OCI-LY1 (cell line): ENCODE measurements at regions not wholly inside any gene's neighbourhood (a gene's known extent, or its start where the extent isn't known, plus 50 kb on each side); places are given as distances from the start of the nearest gene placed in this dataset.

ENCODE experiments used
- H2AFZ ChIP-seq: fragments of 200-600 bp; sonication (generic), shearing (Covaris generic); 2 replicates; pipeline ENCODE4 v1.6.0; 2014; ENCODE audit warnings: antibody characterized with exemption, mild to moderate bottlenecking, low read length
- H3F3A ChIP-seq: fragments of 200-600 bp; sonication (generic), shearing (Covaris generic); 2 replicates; pipeline ENCODE4 v1.6.0; 2014; ENCODE audit warnings: mild to moderate bottlenecking, antibody characterized with exemption, low read length, moderate library complexity; ENCODE audit not compliant: insufficient read depth
- H3K27ac ChIP-seq: fragments of 200-600 bp; sonication (generic); 2 replicates; pipeline ENCODE4 v1.5.1; 2014; ENCODE audit warnings: low read length, mixed run types, mild to moderate bottlenecking, low read depth; ENCODE audit not compliant: poor library complexity, severe bottlenecking
- H3K27me3 ChIP-seq: fragments of 200-600 bp; sonication (generic); 2 replicates; pipeline ENCODE4 v1.6.0; 2014; ENCODE audit warnings: antibody characterized with exemption, mild to moderate bottlenecking, low read length, moderate library complexity; ENCODE audit not compliant: insufficient read depth
- H3K36me3 ChIP-seq: fragments of 200-600 bp; sonication (generic); 2 replicates; pipeline ENCODE4 v1.6.1; 2014; ENCODE audit warnings: mild to moderate bottlenecking, antibody characterized with exemption, low read length, moderate library complexity, mixed read lengths; ENCODE audit not compliant: insufficient read depth
- H3K4me1 ChIP-seq: fragments of 200-600 bp; sonication (generic); 2 replicates; pipeline ENCODE4 v1.5.1; 2014; ENCODE audit warnings: mild to moderate bottlenecking, low read length, moderate library complexity; ENCODE audit not compliant: insufficient read depth, severe bottlenecking
- H3K4me2 ChIP-seq: fragments of 200-600 bp; sonication (generic), shearing (Covaris generic); 2 replicates; pipeline ENCODE4 v1.6.1; 2014; ENCODE audit warnings: low read length
- H3K4me3 ChIP-seq: fragments of 200-600 bp; sonication (generic); 2 replicates; pipeline ENCODE4 v1.5.1; 2014; ENCODE audit warnings: low read length, low read depth, mild to moderate bottlenecking, mixed read lengths; ENCODE audit not compliant: poor library complexity, severe bottlenecking
- H3K79me2 ChIP-seq: fragments of 200-600 bp; shearing (Covaris generic); 2 replicates; pipeline ENCODE4 v1.6.1; 2016; ENCODE audit warnings: mixed run types, low read length, mixed read lengths; ENCODE audit not compliant: insufficient read depth
- H3K9ac ChIP-seq: fragments of 200-600 bp; sonication (generic), shearing (Covaris generic); 2 replicates; pipeline ENCODE4 v1.6.1; 2014; ENCODE audit warnings: mild to moderate bottlenecking, low read length, mixed read lengths
- H3K9me2 ChIP-seq: fragments of 200-600 bp; sonication (generic), shearing (Covaris generic); 2 replicates; pipeline ENCODE4 v1.6.1; 2014; ENCODE audit warnings: low read depth, mild to moderate bottlenecking, low read length, mixed read lengths
- H3K9me3 ChIP-seq: fragments of 200-600 bp; shearing (Covaris generic); 2 replicates; pipeline ENCODE4 v1.6.1; 2014; ENCODE audit warnings: low read length, mixed read lengths
- H4K20me1 ChIP-seq: fragments of 200-600 bp; sonication (generic), shearing (Covaris generic); 2 replicates; pipeline ENCODE4 v1.6.0; 2016; ENCODE audit warnings: mild to moderate bottlenecking, low read length; ENCODE audit not compliant: insufficient read depth
- CTCF ChIP-seq: fragments of 200-600 bp; sonication (generic), shearing (Covaris generic); IDR thresholded peaks from 2 replicates; pipeline ENCODE4 v1.5.1; 2017; ENCODE audit warnings: mild to moderate bottlenecking, antibody characterized with exemption, low read length, moderate library complexity, mixed read lengths
- EZH2 ChIP-seq: fragments of 200-600 bp; sonication (generic), shearing (Covaris generic); IDR thresholded peaks from 2 replicates; pipeline ENCODE4 v1.8.0; 2017; ENCODE audit warnings: borderline replicate concordance, mixed run types, mild to moderate bottlenecking, antibody characterized with exemption, low read length, moderate library complexity, mixed read lengths

GRCh38 chr10:131487822-131488221 is 176.3 kb upstream of the TCERG1L start:
- no peak for TF ChIP-seq CTCF
- no peak overlapping the region for H2AFZ ChIP-seq
- H3K36me3 ChIP-seq: no peaks in the 10 kb centered on the region

GRCh38 chr10:131490991-131491594 is 179.6 kb upstream of the TCERG1L start:
- H3F3A ChIP-seq: no peaks in the 10 kb centered on the region
- H3K27ac ChIP-seq: no peak overlapping the region
- no peaks in the 10 kb centered on the region for H3K4me1 ChIP-seq
- H3K27me3 ChIP-seq: no peaks in the 10 kb centered on the region
- no peak overlapping the region for H3K4me2 ChIP-seq
- H3K9me3 ChIP-seq: no peaks in the 10 kb centered on the region
- TF ChIP-seq CTCF (no peak), EZH2 (no peak)
- H2AFZ ChIP-seq: no peak overlapping the region
- H3K4me3 ChIP-seq: no peak overlapping the region
- H4K20me1 ChIP-seq: no peaks in the 10 kb centered on the region
- H3K79me2 ChIP-seq: no peaks in the 10 kb centered on the region
- H3K36me3 ChIP-seq: no peaks in the 10 kb centered on the region
- no peaks in the 10 kb centered on the region for H3K9me2 ChIP-seq
- H3K9ac ChIP-seq: no peak overlapping the region

More at GRCh38 chr10:131487822-131488221, 176.3 kb upstream of the TCERG1L start:
- no peak overlapping the region for H3K27ac ChIP-seq
- H3F3A ChIP-seq: no peaks in the 10 kb centered on the region
- no peaks in the 10 kb centered on the region for H3K27me3 ChIP-seq
- H3K9me2 ChIP-seq: no peaks in the 10 kb centered on the region
- no peak overlapping the region for H3K9ac ChIP-seq
- H3K4me3 ChIP-seq: no peak overlapping the region
- no peaks in the 10 kb centered on the region for H3K79me2 ChIP-seq
- no peak overlapping the region for H3K4me2 ChIP-seq
- H4K20me1 ChIP-seq: no peaks in the 10 kb centered on the region
- H3K4me1 ChIP-seq: no peaks in the 10 kb centered on the region
- H3K9me3 ChIP-seq: no peaks in the 10 kb centered on the region

- H2AFZ ChIP-seq: no peak overlapping the region
- no peaks in the 10 kb centered on the region for H3K9me2 ChIP-seq
- H3K9me3 ChIP-seq: no peaks in the 10 kb centered on the region
- H3K36me3 ChIP-seq: no peaks in the 10 kb centered on the region
- H3K79me2 ChIP-seq: no peaks in the 10 kb centered on the region
- H3K4me3 ChIP-seq: no peak overlapping the region
- no peaks in the 10 kb centered on the region for H3F3A ChIP-seq
- no peaks in the 10 kb centered on the region for H4K20me1 ChIP-seq
- H3K4me2 ChIP-seq: no peak overlapping the region
- TF ChIP-seq EZH2: no peak
- no peak for TF ChIP-seq CTCF
- no peaks in the 10 kb centered on the region for H3K27me3 ChIP-seq
- H3K4me1 ChIP-seq: no peaks in the 10 kb centered on the region
- H3K27ac ChIP-seq: no peak overlapping the region
- no peak overlapping the region for H3K9ac ChIP-seq
Observed at GRCh38 chr10:131492211-131492857, 180.8 kb upstream of the TCERG1L start.
